ENCODE measurements at regions not wholly inside any gene's neighbourhood (a gene's known extent, or its start where the extent isn't known, plus 50 kb on each side); places are given as distances from the start of the nearest gene placed in this dataset.

DNA sequence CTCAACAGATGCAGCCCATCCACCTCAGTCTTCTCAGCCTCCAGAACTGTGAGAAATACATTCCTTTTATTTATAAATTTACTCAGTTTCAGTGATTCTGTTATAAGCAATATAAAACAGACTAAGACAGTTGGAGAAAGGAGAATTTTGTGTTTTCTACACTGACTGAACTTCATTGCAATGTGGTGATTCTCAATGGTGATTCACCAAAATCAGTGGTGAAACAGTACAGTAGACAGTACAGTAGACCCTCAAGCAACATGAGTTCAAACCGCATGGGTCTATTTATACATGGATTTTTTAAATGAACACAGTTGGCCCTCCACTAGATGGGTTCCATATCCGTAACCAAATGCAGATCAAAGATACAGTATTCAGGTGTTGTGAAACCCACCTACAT, 403.1 kb upstream of the TGFBR2 start:
- TF ChIP-seq POLR2A (IDR thresholded peaks at IDR 0.05; ENCODE audit: low read length) (no peak), GATA1 (IDR thresholded peaks at IDR 0.05; ENCODE audit: low read depth, low read length) (no peak)
